MM.1S (cell line): ENCODE measurements at regions not wholly inside any gene's neighbourhood (a gene's known extent, or its start where the extent isn't known, plus 50 kb on each side); places are given as distances from the start of the nearest gene placed in this dataset.

ENCODE experiments used
- DNase-seq: peaks from one replicate; pipeline ENCODE4 v3.0.0-alpha.2; 2015
- H2AFZ ChIP-seq: fragments of 300-600 bp; sonication (generic); 2 replicates; pipeline ENCODE4 v1.6.0; 2016; ENCODE audit warnings: antibody characterized with exemption, low read length
- H3F3A ChIP-seq: fragments of 300-600 bp; sonication (generic); 2 replicates; pipeline ENCODE4 v1.6.1; 2016; ENCODE audit warnings: mild to moderate bottlenecking, antibody characterized with exemption, low read length, moderate library complexity, mixed read lengths; ENCODE audit not compliant: insufficient read depth
- H3K27ac ChIP-seq: fragments of 300-600 bp; sonication (generic); 2 replicates; pipeline ENCODE4 v1.5.1; 2016; ENCODE audit warnings: mild to moderate bottlenecking, low read length
- H3K27me3 ChIP-seq: fragments of 300-600 bp; sonication (generic); replicated peaks from 2 replicates; pipeline ENCODE4 v1.6.0; 2016; ENCODE audit warnings: low read length; ENCODE audit not compliant: insufficient read depth
- H3K36me3 ChIP-seq: fragments of 300-600 bp; sonication (generic); replicated peaks from 2 replicates; pipeline ENCODE4 v1.6.1; 2016; ENCODE audit warnings: mild to moderate bottlenecking, low read length, mixed read lengths; ENCODE audit not compliant: insufficient read depth
- H3K4me1 ChIP-seq: fragments of 300-600 bp; sonication (generic); 2 replicates; pipeline ENCODE4 v1.6.1; 2016; ENCODE audit warnings: low read length, mixed read lengths
- H3K4me2 ChIP-seq: fragments of 300-600 bp; sonication (generic); 2 replicates; pipeline ENCODE4 v1.6.0; 2016; ENCODE audit warnings: low read depth, low read length
- H3K4me3 ChIP-seq: fragments of 300-600 bp; sonication (generic); 2 replicates; pipeline ENCODE4 v1.5.1; 2016; ENCODE audit warnings: low read length, mixed read lengths
- H3K79me2 ChIP-seq: fragments of 300-600 bp; sonication (generic); 2 replicates; pipeline ENCODE4 v1.6.1; 2016; ENCODE audit warnings: mixed run types, low read length, mixed read lengths
- H3K9ac ChIP-seq: fragments of 300-600 bp; sonication (generic); 2 replicates; pipeline ENCODE4 v1.6.1; 2016; ENCODE audit warnings: low read length, mixed read lengths
- H3K9me2 ChIP-seq: fragments of 300-600 bp; sonication (generic); replicated peaks from 2 replicates; pipeline ENCODE4 v1.6.1; 2016; ENCODE audit warnings: mild to moderate bottlenecking, low read length, mixed read lengths; ENCODE audit not compliant: insufficient read depth
- H3K9me3 ChIP-seq: fragments of 300-600 bp; sonication (generic); replicated peaks from 2 replicates; pipeline ENCODE4 v1.6.1; 2016; ENCODE audit warnings: mild to moderate bottlenecking, low read length, mixed read lengths; ENCODE audit not compliant: insufficient read depth
- H4K20me1 ChIP-seq: fragments of 300-600 bp; sonication (generic); 2 replicates; pipeline ENCODE4 v1.6.1; 2016; ENCODE audit warnings: mild to moderate bottlenecking, low read length, moderate library complexity, mixed read lengths; ENCODE audit not compliant: insufficient read depth
- CTCF ChIP-seq: fragments of 300-600 bp; sonication (generic); IDR thresholded peaks from 2 replicates; pipeline ENCODE4 v1.5.1; 2016; ENCODE audit warnings: antibody characterized with exemption, low read length, mixed read lengths
- EZH2 ChIP-seq: fragments of 300-600 bp; sonication (generic); optimal IDR thresholded peaks from 2 replicates; pipeline ENCODE3; 2017; ENCODE audit warnings: low read depth, mild to moderate bottlenecking, antibody characterized with exemption, low read length, mixed read lengths
- EZH2phosphoT487 ChIP-seq: fragments of 300-600 bp; sonication (generic); IDR thresholded peaks from 2 replicates; pipeline ENCODE4 v1.6.1; 2018; ENCODE audit warnings: antibody characterized with exemption, low read length

- Histone ChIP-seq H3F3A (no peaks in the 10 kb centered on the region), H4K20me1 (no peaks in the 10 kb centered on the region), H3K4me2 (no peak overlapping the region), H3K36me3 (no peaks in the 10 kb centered on the region), H3K27ac (no peak overlapping the region), H3K4me3 (no peak overlapping the region), H3K27me3 (no peaks in the 10 kb centered on the region), H3K79me2 (no peaks in the 10 kb centered on the region), H2AFZ (no peak overlapping the region), H3K9me3 (no peaks in the 10 kb centered on the region), H3K4me1 (no peaks in the 10 kb centered on the region), H3K9me2 (no peaks in the 10 kb centered on the region), H3K9ac (no peak overlapping the region)
- no peak for TF ChIP-seq EZH2phosphoT487
- TF ChIP-seq CTCF, result no peak
- no peak for DNase-seq
Observed at GRCh38 chr10:1928606-1929005, 191.3 kb upstream of the ADARB2 start.

GRCh38 chr10:1923998-1924397 lies 186.7 kb upstream of the ADARB2 start:
- Histone ChIP-seq H3F3A (no peaks in the 10 kb centered on the region), H3K9ac (no peak overlapping the region), H3K79me2 (no peaks in the 10 kb centered on the region), H3K27ac (no peak overlapping the region), H3K4me3 (no peak overlapping the region), H3K27me3 (no peaks in the 10 kb centered on the region), H4K20me1 (no peaks in the 10 kb centered on the region), H3K4me2 (no peak overlapping the region), H2AFZ (no peak overlapping the region), H3K9me2 (no peaks in the 10 kb centered on the region), H3K36me3 (no peaks in the 10 kb centered on the region), H3K4me1 (no peaks in the 10 kb centered on the region), H3K9me3 (no peaks in the 10 kb centered on the region)
- DNase-seq, result no peak
- TF ChIP-seq EZH2, result no peak
- TF ChIP-seq EZH2phosphoT487, result no peak
- TF ChIP-seq CTCF, result no peak

- no peaks in the 10 kb centered on the region for H3K27me3 ChIP-seq
- H3K27ac ChIP-seq, result no peak overlapping the region
- DNase-seq, result no peak
- H3K4me3 ChIP-seq, result no peak overlapping the region
- TF ChIP-seq EZH2 (no peak), CTCF (no peak), EZH2phosphoT487 (no peak)
- no peaks in the 10 kb centered on the region for H3K4me1 ChIP-seq
- no peak overlapping the region for H3K9ac ChIP-seq
- H3K9me3 ChIP-seq, result no peaks in the 10 kb centered on the region
- no peaks in the 10 kb centered on the region for H3K79me2 ChIP-seq
- no peaks in the 10 kb centered on the region for H3K36me3 ChIP-seq
- H4K20me1 ChIP-seq, result no peaks in the 10 kb centered on the region
- H3K9me2 ChIP-seq, result no peaks in the 10 kb centered on the region
- H3K4me2 ChIP-seq, result no peak overlapping the region
- no peak overlapping the region for H2AFZ ChIP-seq
- H3F3A ChIP-seq, result no peaks in the 10 kb centered on the region
Observed at GRCh38 chr10:1923586-1923985, 186.3 kb upstream of the ADARB2 start.
